A673 (cell line): ENCODE measurements at regions not wholly inside any gene's neighbourhood (a gene's known extent, or its start where the extent isn't known, plus 50 kb on each side); places are given as distances from the start of the nearest gene placed in this dataset.

Experiments
- BruUV-seq: library from RNA; stranded (reverse); fragments of 400-500 nt; replicated peaks from 2 replicates; lab custom pipeline; 2021; lab: Mats Ljungman, UMichigan
- CTCF ChIA-PET: fragments of 300-600 bp; sonication (Branson Sonifier 250); formaldehyde crosslinking; loops from one replicate; lab custom pipeline; 2022; ENCODE audit warnings: antibody characterized with exemption; lab: Charles Lee
- POLR2A ChIA-PET: fragments of 300-600 bp; sonication (Branson Sonifier 250); formaldehyde crosslinking; loops from one replicate; lab custom pipeline; 2022; ENCODE audit warnings: antibody characterized with exemption; ENCODE audit not compliant: low non-redundant PET; lab: Charles Lee
- DNase-seq: peaks from one replicate; pipeline ENCODE4 v3.0.0-alpha.2; 2015; ENCODE audit warnings: low spot score
- H3K27ac ChIP-seq: fragments of 200-600 bp; sonication (generic); 2 replicates; pipeline ENCODE4 v1.5.1; 2016; ENCODE audit warnings: mixed run types, low read depth, mild to moderate bottlenecking, mixed read lengths, antibody characterized with exemption, low read length; ENCODE audit not compliant: poor library complexity, severe bottlenecking
- H3K27me3 ChIP-seq: fragments of 200-600 bp; sonication (generic); replicated peaks from 2 replicates; pipeline ENCODE4 v1.6.1; 2017; ENCODE audit warnings: mixed run types, low read depth, mild to moderate bottlenecking, mixed read lengths, antibody characterized with exemption, low read length; ENCODE audit not compliant: insufficient read depth, poor library complexity
- H3K36me3 ChIP-seq: fragments of 200-600 bp; sonication (generic); 2 replicates; pipeline ENCODE4 v1.6.1; 2016; ENCODE audit warnings: mixed run types, mild to moderate bottlenecking, mixed read lengths, antibody characterized with exemption, low read length; ENCODE audit not compliant: insufficient read depth, poor library complexity, severe bottlenecking
- H3K4me1 ChIP-seq: fragments of 200-600 bp; sonication (generic); 2 replicates; pipeline ENCODE4 v1.6.1; 2017; ENCODE audit warnings: mixed run types, mild to moderate bottlenecking, mixed read lengths, antibody characterized with exemption, low read length; ENCODE audit not compliant: insufficient read depth, poor library complexity, severe bottlenecking
- H3K4me3 ChIP-seq: fragments of 200-600 bp; sonication (generic); 2 replicates; pipeline ENCODE4 v1.5.1; 2016; ENCODE audit warnings: low read depth, mixed run types, mild to moderate bottlenecking, mixed read lengths, low read length; ENCODE audit not compliant: poor library complexity, severe bottlenecking
- H3K9me3 ChIP-seq: fragments of 200-600 bp; sonication (generic); 2 replicates; pipeline ENCODE4 v1.6.1; 2016; ENCODE audit warnings: mixed run types, low read depth, mild to moderate bottlenecking, mixed read lengths, antibody characterized with exemption, low read length; ENCODE audit not compliant: poor library complexity, severe bottlenecking
- CTCF ChIP-seq: fragments of 300-800, 200-600 bp; sonication (generic); conservative IDR thresholded peaks from 2 replicates; pipeline ENCODE4 v1.5.1; 2017; ENCODE audit warnings: low read depth, mild to moderate bottlenecking, antibody characterized with exemption, low read length, moderate library complexity, mixed read lengths
- EZH2 ChIP-seq: fragments of 200-600 bp; sonication (generic); IDR thresholded peaks from 2 replicates; pipeline ENCODE4 v1.6.1; 2017; ENCODE audit warnings: borderline replicate concordance, low read depth, mild to moderate bottlenecking, mixed read lengths, antibody characterized with exemption, low read length; ENCODE audit not compliant: poor library complexity, severe bottlenecking
- intact Hi-C: fragments of 100-400 bp; cut with micrococcal nuclease; formaldehyde crosslinking; loops from one replicate; pipeline ENCODE4 v1.10.0; 2022; ENCODE audit not compliant: unreplicated experiment

GRCh38 chr2:215882689-215883088 lies 130.7 kb downstream of the MREG start:
- H3K4me1 ChIP-seq: peaks cover 10% of the 10 kb centered on the region
- TF ChIP-seq CTCF (no peak), EZH2 (no peak)
- no peak overlapping the region for H3K4me3 ChIP-seq
- ChIA-PET CTCF (no interaction called here), POLR2A (no interaction called here)
- intact Hi-C loops: no loop called here
- H3K27me3 ChIP-seq: no peaks in the 10 kb centered on the region
- DNase-seq: no peak
- no TSS peak for BruUV-seq
- no peak overlapping the region for H3K27ac ChIP-seq
- no peaks in the 10 kb centered on the region for H3K9me3 ChIP-seq
- no peaks in the 10 kb centered on the region for H3K36me3 ChIP-seq

- CTCF ChIA-PET: no interaction called here
- H3K27me3 ChIP-seq: no peaks in the 10 kb centered on the region
- peaks cover 10% of the 10 kb centered on the region for H3K4me1 ChIP-seq
- peak; percentile 17 for DNase-seq
- no peak for TF ChIP-seq CTCF
- H3K27ac ChIP-seq: no peak overlapping the region
- no peaks in the 10 kb centered on the region for H3K9me3 ChIP-seq
- H3K4me3 ChIP-seq: no peak overlapping the region
- BruUV-seq: no TSS peak
- intact Hi-C loops: no loop called here
- no peaks in the 10 kb centered on the region for H3K36me3 ChIP-seq
- POLR2A ChIA-PET: no interaction called here
Measured at GRCh38 chr2:215881582-215881981, 131.8 kb downstream of the MREG start.

- BruUV-seq: no TSS peak
- POLR2A ChIA-PET: interaction anchor here (0.6 kb wide), 1 partner anchor 88 kb away, joined by 3 read pairs; no protein-coding TSS in a partner anchor
- H3K36me3 ChIP-seq: no peaks in the 10 kb centered on the region
- intact Hi-C loops: no loop called here
- CTCF ChIA-PET: no interaction called here
- H3K27ac ChIP-seq: no peak overlapping the region
- TF ChIP-seq EZH2: no peak
- TF ChIP-seq CTCF: no peak
- no peak overlapping the region for H3K4me3 ChIP-seq
- peak; percentile 48 for DNase-seq
- H3K27me3 ChIP-seq: no peaks in the 10 kb centered on the region
- H3K4me1 ChIP-seq: peaks cover 10% of the 10 kb centered on the region
- no peaks in the 10 kb centered on the region for H3K9me3 ChIP-seq
Measured at GRCh38 chr2:215880970-215881369, 132.4 kb downstream of the MREG start.
